ENCODE measurements at regions not wholly inside any gene's neighbourhood (a gene's known extent, or its start where the extent isn't known, plus 50 kb on each side); places are given as distances from the start of the nearest gene placed in this dataset.

DNA sequence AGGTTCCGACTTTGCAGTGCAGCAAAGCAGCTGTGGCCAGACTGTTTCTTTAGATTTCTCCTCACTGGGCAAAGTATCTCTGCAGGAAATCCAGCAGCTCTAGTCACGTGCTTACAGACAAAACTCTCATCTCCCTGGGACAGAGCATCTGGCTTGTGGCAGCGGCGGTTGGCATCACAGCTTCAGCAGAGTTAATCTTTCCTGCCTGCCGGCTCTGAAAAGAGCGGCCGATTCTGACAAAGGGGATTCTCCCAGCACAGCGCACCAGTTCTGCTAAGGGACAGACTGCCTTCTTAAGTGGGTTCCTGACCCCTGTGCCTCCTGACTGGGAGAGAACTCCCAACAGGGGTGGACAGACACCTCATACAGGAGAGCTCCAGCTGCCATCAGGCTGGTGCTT lies 1357.3 kb upstream of the TENM4 start:
- DNase-seq (ENCODE audit: low read depth) = no peak

DNA sequence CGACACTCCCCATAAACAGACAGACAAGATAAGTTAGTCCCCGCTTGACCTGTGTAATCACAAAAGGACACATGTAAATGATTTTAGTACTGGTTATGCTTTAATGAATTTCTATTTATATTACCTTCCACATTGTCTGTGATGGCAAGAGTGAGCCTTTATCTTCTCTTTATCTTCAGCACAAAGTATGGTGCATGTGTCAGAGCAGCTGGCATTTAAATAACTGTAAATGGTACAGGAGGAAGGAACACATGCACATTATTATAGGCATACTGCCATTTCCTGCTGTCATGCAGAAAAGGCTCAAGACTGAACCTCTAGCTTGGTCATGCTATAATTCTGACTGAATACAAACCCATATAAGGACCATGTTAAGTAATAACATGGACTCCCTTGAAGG lies 1342.7 kb upstream of the TENM4 start:
- DNase-seq (ENCODE audit: low read depth) = no peak

DNA sequence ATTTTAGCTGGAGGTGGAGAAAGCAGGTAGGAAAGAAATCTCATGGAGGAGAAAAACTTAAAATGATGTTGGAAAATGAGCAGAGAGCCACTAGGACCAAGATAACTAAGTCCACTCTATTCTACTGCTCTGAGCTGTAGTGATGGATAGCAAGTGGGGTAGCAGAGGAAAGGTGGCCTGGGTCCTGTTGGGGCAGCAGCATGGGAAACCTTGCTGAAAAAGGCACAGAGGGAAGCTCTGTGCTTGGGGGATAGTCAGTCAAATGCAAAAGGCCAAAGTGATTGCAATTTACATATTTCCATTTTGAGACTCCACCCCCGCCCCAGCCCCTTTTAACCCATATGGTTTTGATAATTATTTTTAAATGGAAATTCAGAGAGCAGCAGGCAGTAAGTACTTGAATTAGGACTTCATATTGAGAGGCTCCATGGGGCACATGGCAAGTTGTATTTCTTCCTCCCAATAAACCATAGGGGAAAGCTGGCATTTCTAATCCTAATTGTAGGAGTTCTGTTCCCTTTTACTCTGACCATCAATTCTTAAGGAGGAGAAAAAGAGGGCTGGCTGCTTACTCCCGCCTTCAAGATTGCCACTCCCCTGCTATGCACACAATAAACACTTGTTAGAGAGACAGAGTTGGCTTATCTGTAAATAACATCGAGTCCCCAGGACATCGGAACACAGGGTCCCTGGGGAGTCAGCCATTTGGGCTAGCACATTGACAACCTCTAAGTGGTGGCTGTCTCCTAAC lies 1341.5 kb upstream of the TENM4 start:
- no peak for DNase-seq (ENCODE audit: low read depth)

DNA sequence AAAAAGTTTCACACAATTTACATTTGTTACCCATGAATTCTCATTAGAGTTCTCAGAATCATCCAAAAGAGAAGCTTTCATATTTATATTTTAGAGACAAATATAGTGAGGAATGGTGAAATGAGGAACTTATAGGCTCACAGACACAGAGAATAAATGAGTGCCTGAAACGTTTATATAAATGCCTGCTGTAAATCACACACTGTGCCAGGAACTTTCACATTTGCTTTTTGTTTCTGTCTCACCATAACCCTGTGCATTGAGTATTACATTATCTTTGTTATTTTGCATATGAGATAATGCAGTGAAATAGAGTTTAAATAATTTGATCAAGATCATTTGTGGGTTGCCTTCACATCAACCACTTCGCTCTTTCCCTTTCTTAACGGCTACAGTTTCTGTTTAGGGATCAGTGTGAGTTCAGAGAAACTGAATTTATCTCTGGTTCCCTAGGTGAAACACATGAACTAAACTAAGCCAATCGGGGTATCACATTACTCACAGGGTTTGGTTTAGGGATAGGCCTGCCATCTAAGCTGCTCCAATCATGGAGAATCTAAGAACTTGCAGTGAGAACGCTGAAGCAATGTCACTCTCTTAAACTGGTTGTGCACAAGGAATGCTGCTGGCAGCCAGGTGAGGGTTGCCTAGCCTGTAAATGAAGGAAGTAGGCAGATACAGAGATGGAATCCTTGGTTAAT lies 1339.2 kb upstream of the TENM4 start:
- DNase-seq (ENCODE audit: low read depth) = no peak

DNA sequence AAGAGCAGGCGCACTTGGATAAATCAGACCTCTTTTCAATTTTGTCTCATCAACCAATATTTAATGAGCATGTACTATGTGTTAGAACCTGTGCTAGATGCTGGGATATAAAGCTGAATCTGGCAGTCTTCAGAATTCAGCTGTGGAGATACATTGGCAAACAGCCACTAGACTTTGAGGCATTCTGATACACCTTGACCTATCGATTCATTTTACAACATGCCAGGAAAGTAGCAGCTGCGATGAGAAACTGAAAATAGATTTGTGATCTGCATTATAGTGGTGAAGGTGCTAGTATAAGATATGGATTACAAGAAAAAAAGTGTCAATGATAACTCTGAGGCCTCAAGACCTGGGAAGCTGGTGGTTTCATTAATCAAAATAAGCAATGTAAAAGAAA lies 1338.1 kb upstream of the TENM4 start:
- DNase-seq (ENCODE audit: low read depth) = no peak

DNA sequence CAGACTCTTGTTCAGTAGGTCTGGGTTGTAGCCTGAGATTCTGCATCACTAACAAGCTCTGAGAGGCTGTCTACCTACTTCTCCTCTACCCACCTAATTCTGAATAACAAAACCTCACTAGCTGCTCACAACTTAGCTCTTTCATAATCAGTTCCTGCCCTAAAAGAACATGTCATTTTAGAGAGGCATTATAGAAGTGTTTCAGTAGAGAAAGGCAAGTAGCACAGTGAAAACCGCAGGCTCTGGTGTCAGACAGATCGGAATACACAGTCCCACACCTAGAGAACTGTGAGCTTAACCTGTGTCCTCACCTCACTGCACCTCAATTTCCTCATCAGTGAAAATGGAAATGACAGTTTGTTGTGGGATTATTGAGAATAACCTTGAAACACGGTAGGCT lies 1337.6 kb upstream of the TENM4 start:
- no peak for DNase-seq (ENCODE audit: low read depth)

DNA sequence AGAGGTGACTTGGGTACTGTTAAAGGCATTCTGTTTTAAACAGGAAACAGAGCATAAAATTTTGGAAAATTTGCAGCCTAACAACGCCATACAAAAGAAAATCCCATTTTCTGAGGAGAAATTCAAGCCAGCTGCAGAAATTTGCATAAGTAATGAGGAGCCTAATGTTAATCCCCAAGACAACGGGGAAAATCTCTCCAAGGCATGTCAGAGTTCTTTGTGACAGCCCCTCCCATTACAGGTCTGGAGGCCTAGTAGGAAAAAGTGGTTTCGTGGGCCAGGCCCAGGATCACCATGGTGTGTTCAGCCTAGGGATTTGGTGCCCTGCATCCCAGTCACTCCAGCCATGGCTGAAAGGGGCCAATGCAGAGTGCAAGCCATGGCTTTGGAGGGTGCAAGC lies 1333.1 kb upstream of the TENM4 start:
- DNase-seq (ENCODE audit: low read depth) = no peak

DNA sequence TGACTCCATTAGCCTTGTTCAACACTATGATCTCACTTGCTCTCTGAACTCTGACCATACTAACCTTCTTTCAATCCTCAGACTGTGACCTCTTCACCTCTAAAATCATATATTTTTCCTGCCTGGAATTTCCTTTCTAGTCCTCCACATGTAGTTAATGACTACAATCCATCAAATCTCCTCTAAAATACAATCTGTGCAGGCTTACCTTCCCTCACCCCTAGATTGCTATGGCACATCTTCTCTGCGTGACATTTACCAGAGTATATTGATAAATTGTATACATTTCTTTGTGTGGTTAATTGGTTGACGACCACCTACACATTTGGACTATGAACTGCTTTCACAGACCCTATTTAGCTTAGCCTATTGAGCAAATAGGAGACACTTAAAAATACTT lies 1330.2 kb upstream of the TENM4 start:
- DNase-seq (ENCODE audit: low read depth) = no peak

DNA sequence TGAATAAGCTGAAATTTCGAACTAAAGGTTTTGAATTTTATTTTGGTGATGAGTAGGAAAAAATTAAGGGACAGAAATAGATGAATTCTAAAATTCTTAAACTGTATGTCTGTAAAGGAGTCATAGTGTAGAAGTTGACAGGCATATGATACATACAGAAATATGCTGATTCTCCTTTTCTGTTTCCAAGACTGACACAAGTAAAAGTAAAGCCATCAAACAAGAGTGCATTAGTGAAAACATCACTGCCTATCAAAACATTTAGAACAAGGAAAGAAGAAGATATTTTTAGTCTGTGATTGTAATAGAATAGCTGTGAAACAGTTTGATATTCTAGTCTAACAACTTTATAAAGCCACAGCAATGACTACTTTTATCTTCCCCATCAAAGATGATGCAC lies 1318.0 kb upstream of the TENM4 start:
- DNase-seq (ENCODE audit: low read depth) = no peak

DNA sequence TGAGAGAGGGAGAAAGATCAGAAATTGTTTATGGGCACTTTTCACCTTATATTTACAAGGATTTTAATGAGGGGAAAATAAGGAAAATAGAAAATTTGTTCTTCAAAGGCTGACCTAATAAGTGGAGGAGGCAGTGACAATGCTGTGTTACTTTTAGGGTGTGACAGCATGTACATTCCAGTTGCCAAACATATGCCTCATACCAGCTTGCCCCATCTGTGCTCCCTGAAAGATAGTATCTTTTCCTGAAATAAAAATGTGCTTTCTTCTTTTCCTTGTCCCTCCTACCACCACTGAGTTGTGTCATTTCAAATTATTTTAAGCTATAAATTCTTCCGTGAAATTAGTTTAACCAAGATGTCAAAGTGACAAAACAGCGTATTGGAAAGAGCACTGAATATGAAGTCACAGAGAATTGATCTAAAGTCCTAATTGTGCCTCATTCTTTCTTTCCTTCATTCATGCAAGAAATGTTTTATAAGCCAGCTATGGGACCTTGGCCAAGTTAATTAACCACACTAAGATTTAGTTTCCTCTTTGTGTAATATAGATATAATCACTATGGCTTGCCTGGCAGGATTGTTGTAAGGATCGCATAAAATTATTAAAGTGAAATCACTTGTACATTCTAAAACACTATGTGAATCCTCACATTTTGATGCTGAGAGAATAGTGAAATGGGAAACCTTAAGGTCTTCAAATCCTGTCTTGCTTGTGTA lies 1307.5 kb upstream of the TENM4 start:
- no peak for DNase-seq (ENCODE audit: low read depth)

DNA sequence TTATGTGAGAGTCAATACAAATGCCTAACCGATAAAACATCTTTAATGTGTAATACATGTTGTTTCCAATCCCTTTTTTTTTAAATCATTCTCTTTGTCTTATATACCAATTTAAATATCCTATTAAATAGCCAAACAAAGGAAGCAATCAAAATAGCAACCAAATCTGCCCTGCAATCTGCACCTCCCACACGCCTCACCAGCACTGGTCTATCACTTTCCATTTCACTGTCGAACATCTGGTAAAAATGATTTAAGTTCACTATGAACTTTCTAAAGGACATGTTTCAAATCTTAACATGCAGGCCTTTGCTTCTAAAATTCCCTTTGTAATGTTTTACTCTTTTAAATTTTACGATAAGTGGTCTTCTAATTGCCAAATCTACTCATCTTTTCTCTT lies 1305.5 kb upstream of the TENM4 start:
- no peak for DNase-seq (ENCODE audit: low read depth)

DNA sequence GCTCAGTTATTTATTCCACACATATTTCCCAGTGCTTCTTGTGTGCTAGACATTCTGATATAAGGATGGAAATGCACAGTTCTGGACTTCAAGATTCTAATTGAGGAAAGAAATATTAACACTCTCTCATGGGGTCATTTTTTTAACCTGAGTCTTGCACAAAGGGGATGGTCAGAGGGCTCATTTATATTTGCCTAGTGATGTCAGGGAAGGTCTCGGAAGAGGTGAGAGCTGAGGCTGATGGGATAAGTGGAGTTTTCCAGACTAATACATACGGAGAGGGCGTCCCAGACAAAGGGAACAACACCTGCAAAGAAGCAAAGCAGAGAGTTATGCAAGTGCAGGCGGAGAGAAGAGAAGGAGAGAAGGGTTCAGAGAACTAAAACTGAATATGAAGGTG lies 1304.6 kb upstream of the TENM4 start:
- DNase-seq (ENCODE audit: low read depth) = no peak

DNA sequence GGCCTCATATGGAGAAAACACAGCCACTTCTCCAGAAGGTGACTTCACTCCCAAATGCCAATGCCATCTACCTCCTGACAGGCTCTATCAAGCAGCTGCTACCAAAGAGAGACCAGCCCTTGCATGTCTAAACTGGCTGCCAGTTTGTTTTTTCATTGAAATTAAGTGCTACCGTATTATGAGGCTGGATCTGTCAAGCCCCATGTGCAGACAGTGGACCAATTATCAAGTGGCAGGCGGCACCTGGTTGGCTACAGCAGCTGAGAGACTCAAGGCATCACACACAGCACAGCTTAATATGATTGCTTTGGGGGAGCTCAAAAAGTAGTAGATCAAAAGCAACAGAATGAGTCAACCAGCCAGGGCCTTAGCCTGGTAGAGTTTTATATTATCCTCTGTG lies 1293.0 kb upstream of the TENM4 start:
- no peak for DNase-seq (ENCODE audit: low read depth)

DNA sequence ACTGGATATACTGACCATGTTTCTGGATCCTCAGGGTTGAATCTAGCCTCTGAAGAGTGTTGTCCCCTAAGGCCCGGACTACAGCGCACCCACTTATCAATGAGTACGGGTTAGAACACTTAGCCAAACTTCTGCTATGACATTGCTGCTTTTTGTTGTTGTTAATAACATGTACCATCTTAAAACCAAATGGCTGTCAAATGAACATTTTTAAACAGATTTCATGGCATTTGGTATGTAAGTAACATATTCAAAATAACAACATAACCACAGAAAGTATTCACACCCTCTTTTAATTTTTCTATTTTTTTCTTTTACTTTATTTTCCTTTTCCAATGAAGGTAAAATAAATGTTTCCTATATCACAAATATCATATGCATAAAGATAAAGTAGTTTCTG lies 1292.5 kb upstream of the TENM4 start:
- DNase-seq (ENCODE audit: low read depth) = no peak

DNA sequence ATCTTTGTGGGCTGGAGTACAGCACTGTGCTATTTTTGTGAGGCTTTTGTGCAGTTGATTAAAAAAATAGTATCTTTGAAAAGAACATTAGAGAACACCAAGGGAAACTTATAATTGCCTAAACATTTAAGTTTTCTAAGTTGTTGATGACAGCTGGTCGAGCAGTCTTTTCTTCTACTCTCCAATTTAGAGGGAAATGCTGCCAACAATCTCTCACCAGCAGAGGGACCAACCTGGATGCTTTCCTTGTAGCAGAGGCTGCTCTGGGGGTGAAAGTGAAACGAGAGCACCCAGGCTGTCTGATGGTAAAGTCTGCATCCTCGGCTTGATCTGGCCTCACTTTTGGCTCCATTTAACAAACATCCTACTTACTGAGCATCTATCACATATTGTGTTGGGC lies 1286.5 kb upstream of the TENM4 start:
- no peak for DNase-seq (ENCODE audit: low read depth)

DNA sequence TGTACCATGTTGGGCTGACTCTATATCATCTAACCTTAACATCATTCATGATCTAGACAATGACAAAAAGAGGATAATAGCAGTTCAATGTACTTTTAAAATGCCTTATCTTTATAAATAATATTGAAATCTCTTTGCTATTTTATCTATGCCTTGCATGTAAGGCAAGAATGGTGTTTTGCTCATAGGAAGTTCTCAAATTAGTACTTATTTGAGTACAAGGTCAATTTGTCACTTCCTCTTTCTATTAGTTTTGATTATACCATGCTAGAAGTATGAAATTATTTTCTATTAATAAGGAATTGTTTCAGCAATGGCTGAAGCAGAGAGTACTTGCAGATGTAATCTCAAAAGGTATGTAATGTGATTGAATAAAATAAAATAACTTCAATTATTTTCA lies 1285.4 kb upstream of the TENM4 start:
- DNase-seq (ENCODE audit: low read depth) = no peak

DNA sequence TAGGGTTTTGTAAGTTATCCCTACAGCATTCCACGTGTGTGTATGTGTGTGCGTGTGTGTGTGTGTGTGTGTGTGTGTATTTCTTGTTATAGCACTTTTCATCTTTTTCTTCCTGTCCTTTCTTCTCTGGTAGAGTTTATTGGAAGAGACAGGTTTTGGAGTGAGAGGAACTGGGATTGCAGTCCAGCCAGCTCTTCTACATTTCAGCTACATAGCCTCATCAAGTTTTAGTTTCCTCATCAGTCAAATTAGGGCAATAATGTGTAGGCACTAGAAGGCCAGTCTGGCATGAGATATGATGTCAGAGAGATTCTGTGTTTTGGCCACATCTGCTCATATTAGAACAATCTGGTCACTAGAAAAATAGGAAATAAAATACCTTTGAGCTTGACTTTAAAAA lies 1283.5 kb upstream of the TENM4 start:
- DNase-seq (ENCODE audit: low read depth) = no peak

DNA sequence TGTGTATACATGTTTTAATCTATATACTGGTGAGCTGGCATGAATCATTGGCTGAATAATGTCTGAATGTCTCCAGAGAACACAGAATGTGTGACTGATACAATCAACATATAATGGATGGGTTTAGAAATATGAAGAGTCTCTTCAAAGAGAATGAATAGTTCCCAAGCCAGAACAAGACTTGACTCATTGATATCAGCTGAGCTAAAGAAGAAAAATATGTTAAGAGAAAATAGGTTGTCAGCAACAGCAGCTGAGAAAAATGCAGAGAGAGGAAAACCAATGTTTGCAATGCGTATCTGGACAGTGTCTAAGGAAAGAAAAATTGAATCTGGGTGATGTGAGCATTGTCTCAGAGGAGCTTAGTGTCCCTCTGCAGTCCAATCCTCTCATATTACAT lies 1281.8 kb upstream of the TENM4 start:
- DNase-seq (ENCODE audit: low read depth) = no peak

DNA sequence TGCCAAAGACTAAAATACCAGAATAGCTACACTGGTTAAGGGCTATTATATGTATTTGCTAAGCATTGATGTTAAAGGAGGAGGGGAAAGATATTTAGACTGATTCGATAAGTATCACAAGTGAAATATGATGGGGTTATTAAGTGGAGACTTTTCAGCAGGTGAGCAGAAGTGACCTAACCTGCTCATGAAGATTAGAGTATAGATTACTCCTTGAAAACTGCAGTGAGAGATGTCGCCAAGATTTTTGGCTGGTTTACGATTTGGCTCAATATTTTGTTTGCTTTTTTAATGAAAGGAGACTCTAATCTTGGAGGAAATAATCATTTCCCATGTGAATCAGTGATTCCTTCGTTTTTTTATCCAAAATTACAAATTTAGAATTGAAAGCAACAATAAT lies 1279.5 kb upstream of the TENM4 start:
- no peak for DNase-seq (ENCODE audit: low read depth)

DNA sequence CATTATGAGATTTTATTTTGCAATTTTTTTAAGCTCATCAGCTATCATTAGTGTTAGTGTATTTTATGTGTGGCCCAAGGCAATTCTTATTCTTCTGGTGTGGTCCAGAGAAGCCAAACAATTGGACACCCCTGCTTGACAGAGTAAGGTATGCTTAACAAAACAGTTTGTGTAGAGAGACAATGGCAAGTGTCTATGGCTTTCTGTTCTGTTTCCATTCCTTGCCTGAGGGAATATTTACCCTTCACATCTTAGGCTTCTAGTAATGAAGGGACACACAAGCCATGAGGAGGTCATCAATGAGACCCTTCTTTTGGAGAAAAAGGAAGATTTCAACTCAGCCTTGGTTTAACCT lies 1278.4 kb upstream of the TENM4 start:
- DNase-seq (ENCODE audit: low read depth) = no peak

DNA sequence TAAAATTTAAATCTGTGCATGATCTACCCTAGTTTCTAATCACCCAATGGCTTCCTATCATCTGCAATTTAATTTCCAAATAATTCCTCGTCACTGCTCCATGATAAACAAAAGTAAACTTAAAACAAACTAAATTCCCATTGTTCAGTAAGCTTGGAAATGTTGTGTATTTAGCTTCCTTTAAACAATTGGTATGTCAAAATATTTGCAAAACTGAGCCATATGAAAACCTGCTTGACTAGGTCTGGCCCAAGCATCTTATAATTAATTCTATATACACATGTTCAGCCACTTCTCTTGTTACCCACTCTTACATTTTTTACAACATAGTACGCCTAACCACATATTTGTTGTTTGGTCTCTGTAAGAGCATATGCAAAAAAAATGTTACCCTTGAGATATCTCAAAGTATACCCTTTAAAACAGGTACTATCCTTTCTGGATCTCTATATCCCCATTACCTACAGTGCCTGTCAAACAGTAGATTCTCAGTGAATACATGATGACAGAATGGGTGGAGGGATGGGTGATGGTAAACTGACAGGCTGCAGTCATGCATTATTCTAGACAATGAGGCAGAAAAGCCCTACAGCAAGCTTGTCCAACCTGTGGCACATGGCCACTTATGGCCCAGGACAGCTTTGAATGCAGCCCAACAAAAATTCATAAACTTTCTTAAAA lies 1277.9 kb upstream of the TENM4 start:
- no peak for DNase-seq (ENCODE audit: low read depth)

DNA sequence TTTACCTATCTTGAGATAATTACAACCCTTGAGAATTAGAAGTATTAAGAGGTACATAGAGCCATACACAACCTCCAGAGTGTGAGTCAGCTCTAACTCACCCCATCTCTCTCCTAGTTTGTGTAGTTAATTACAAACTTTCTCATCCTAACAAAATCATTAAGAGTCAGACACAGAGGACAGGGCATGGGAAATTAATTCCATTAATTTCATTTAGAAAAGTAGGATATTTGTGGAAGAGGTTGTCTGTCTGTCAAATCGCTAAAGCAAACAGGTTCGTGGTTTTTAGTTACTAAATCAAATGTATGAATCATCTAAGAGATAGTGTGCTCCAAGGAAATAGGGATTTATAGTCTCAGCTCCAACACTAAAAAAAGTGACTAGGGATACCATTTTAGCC lies 1261.4 kb upstream of the TENM4 start:
- no peak for DNase-seq (ENCODE audit: low read depth)

DNA sequence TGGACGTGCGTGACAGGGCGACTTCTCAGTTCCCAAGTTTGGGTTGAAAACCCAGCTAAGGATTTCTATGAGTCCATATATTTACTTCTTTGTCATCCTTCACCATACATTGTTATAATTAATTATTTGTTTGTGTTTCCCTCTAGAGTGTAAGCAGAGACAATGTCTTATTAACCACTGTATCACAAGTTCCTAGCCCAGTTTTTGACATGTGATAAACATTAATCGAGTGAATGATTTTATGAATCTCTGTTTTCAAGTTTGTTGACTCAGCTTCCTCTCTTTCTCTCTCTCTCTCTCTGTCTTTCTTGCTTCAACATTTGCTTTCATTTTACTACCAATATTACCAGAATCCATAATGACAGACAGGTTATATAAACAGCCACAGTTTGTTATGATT lies 1259.6 kb upstream of the TENM4 start:
- no peak for DNase-seq (ENCODE audit: low read depth)
